Fibroblast of upper back skin (primary cell): ENCODE measurements at regions not wholly inside any gene's neighbourhood (a gene's known extent, or its start where the extent isn't known, plus 50 kb on each side); places are given as distances from the start of the nearest gene placed in this dataset.

Experiments
- DNase-seq: peaks from one replicate; pipeline ENCODE4 v3.0.0-alpha.2; 2013

DNA sequence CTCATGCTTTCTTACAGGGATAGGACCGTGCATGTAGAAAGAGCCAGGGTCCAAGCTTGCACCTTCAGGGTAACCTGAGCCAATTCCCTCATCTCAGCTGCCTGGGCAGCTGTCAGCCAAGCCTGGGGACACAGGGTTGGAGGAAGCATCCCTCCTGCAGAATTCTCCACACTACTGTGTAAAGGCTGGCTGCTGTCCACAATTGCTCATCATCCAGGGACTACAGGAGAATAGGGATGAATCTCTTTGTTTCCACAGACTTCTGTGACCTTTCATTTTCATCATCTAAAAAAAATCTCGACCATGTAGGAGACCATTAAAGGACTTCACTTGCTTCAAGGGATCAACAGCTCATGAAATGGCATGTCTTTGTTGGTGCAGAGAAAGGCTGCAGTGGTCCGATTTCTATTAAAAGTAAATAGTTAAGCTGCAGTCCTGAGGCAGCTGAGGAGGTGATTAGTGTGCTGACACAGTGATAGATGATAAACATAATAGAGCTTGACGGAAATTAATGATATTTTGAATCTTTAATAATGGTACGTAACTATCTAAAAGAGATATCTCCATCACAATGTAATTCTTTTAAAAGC, 74.4 kb upstream of the COPS8 start:
- DNase-seq, result peak; percentile 66

DNA sequence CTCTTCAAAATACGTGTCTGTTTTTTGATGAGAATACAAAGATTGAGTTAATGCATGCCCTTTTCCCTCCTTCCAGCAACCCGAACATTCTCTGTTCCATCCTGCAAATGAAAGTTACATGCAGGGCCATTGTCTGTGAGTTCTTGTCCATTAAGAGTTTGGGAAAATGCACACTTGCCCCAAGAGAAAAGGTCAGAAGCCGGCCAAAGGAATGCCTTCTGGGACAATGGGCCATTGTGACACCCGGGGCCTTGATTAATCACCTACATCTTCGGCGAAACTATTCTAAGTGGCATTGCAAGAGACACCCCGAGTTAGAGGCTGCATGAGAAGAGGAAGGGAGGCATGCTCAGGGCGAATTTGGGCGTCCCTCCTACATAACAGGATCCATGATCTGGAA, 73.7 kb upstream of the COPS8 start:
- no peak for DNase-seq

DNA sequence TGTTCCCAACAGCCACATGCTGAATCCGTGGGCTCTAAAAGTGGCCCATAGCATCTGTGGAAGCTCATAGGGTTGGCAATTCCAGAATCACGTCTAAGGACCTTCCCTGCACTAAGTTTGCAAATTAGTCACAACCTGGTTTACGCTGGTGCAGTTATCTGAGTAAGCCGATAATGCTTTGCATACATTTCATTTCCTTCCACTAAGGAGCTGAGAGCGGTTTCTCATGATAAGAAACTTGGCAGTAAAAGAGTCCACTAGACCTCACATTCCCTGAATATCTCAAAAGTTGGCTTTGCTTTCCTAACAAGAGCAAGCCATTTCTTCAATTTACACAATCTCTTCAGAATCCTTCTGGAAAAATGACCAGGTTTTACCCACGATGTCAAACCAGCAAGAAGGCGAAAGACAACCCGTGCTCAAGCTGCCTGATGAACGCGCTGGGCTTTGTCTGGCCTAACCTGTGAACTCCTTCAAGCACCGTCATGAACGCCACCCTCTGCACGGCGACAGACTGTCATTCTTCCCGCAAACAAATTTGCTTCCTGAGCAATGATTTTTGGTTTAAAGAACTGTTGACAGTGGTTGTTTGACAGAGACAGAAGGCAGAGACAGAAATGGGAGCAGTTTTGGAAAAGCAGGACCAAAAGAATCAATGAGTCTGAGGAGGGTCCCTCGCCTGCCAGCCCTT, 73.0 kb upstream of the COPS8 start:
- DNase-seq, result peak; percentile 85

DNA sequence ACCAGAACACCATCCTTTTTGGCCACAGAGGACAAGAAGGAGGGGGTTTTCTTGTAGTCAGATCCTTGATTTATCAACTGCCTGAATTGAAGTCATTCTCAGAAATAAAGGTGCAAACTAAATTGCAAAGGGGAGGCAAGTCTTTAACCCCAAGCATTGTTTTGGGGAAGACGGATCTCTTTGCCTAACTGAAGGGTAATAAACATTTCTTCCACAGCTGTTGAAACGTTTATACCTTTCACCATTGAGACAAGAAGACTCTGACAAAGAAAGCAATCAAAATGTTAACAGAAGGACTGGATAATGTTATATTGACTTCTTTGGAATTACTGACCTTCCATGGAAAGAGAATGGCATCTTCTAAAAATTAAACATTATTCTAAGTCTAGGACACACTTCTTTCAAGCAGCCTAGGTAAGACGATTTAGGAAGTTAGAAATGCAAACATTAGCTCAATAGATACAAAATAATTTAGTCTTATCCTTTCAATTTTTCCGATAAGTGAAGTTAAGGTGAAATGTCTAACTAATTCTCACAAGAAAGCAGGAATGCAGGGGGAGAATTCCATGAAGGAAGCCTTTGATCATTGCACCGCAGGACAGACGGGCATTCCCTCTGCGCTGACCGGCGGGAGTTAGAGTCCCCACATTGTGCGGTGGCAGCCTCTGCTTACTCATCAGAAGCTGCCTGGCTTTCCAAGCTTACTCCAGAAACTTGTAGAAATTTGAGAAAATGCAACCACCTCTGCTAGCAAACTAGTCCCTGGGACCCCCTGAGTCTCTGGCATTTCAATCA, 69.4 kb upstream of the COPS8 start:
- DNase-seq, result no peak

- DNase-seq, result peak; percentile 68
Observed at GRCh38 chr2:237020090-237020489, 65.6 kb upstream of the COPS8 start.

DNA sequence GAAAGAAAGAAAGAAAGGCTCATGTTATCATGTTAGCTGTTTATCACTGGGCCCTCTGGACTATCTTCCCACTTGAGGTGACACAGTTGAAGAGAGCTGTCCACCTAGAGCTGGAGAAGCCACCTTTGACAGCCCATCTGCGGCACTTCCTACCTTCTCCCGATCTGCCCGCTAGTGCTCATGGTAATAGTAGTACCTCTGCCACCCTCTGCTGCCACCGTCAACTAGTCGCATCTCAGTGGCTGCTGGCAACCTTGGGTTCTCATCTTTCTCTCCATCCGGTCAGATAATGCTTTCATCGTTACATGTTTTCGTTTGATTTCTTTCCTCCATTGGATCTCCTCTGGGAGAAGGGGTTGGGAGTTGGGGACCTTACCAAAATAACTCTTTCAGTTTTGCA, 63.2 kb upstream of the COPS8 start:
- no peak for DNase-seq

- no peak for DNase-seq
Observed at GRCh38 chr2:237024255-237024654, 61.4 kb upstream of the COPS8 start.

DNA sequence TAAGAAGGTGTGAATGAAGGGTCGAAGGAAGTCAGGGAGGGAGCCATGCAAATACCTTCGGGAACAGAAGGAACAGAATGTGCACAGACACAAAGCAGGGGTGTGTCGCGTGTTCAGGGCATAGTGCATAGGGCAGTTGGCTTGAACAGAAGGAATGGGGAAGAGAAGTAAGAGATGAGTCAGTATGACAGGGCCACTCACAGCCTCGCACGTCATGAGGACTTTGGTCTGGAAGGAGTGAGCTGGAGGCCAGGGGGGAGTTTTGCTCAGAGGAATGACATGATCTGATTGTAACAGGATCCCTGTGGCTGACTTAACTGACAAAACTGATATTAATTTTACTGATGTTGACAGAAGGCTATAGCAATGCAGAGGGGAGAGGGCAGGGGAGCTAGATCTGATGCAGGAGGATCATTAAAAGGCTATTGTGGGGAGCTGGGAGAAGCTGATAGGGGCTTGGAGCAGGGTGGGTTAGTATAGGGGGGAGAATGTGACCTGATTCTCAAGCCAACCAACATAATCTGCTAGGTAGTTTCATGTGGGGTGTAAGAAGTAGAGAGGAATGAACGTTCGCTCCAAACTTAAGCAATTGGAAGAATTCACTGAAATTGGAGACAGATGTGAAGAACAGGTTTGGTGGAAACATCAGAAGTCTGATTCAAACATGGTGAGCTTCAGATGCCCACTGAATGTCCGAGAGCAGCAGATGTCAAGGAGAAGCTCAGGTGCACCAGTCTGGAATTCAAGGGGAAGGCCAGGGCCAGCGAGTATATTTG, 60.4 kb upstream of the COPS8 start:
- peak; percentile 98 for DNase-seq

DNA sequence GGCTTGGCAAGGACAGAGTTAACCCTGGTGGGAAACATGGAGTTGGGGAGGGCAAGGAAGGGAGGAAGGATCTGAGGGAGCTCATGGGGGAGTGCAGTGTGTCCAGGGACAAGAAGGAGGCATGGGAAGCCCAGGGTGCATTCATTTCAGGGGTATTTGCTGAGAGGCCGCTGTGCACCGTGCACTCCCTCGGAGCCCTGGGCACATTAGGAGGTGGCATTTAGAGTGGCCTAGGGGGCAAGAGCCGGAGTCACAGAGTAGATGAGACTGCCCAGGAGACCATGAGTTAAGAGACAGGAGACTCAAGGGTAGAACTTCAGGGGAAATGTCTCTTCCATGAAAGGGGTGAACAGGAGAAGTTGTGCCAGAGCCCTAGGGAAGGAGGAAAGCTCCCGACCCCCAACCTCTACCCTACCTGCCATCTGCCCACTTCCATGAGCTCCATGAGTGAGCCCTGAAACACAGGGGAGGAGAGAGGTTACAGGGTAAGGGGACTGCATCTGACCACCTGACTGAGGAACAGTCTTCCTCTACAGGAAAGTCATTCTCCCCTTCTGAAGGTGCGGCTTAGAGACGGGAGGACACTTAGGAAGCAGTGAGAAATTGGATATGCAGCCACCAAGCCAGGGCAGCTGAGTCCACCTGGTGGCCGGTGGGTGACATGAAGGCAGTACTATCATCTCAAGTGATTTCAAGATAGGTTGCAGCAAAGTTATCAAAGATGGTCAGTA, 58.5 kb upstream of the COPS8 start:
- peak; percentile 83 for DNase-seq

DNA sequence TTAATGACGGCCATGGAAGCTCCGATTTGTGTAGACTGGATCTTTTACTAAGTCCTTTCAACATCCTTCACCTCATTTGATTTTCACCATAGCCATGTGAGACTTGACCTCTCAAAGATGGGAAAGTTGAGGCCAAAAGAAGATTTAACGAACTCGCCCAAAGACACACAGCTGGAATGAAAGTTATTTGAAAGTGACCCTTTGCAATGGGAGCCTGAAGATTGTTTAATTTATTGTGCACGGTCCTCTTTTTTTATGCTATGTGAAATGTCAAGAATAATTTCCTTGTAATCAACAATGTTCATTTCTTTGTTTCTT, 58.0 kb upstream of the COPS8 start:
- no peak for DNase-seq

DNA sequence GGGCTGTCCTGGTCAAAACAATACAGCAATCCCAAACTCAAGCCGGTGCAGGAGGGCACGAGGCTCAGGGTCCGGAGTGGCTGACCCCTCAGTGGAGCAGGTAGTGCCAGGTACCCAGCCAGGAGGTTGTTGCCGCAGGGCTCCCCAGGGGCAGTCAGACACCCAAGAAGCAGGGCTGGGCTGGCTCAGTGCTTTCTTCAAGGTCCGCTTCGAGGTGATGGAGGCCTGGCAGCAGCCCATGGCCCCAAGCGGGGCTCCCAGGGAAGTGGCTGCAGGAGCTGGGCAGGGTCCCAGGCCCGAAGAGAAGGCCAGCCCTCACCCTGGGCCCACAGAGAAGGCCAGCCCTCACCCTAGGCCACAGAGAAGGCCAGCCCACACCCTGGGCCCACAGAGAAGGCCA, 55.3 kb upstream of the COPS8 start:
- DNase-seq, result no peak

DNA sequence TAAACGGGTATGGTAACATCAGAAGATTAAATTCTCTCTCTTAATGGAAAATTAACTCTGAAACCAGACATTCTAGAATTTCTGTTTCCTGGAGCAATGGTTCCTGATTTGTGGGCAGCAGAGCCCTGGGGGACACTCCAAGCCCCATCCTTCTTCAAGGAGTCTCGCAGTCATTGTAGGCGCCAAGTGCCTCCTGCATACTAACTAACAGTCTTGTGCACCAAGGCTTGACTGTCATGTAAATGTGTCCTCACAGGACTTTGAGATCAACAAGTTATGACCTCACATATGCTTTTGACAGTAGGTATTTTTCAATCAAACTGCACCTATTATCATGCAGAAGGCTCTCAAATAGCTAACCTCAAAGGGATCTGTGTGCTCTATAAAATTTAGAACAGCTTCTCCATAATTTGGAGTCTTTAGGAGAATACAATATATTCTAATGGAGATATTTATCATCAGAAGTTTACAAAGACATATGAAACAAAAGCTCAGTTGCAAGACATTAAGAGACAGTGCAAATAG, 52.1 kb upstream of the COPS8 start:
- no peak for DNase-seq

DNA sequence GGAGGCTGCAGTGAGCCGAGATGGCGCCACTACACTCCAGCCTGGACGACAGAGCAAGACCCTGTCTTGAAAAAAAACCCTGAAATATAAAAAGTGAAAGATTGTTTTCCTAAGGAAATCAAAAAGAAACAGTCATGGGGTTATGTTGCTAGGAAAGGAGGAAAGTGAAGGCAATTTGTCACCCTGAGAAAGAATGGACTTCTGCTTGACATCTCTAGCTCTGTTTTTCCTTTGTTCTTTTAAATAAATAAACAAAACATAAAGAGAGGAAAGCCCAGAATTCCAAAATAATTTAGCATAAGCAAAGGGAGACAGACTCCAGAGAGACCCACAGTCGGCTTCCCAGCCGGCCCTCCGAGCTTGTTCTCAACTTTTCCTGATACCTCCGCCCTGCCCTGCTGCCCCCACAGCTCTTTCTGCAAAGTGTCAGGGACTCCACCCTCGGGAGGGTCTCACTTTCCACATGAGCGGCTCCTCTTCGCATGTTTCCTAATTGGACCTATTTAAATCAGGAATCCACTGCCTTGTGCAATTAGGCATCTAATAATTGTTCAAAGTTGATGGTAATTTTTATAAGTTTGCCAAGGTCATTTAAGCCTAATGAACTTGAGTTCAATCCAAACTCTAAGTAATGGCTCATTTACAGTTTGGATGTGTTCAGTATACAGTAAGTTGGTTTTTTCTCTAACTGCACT, 49.8 kb upstream of the COPS8 start:
- DNase-seq, result no peak
